GM21528 (cell line): ENCODE measurements at regions not wholly inside any gene's neighbourhood (a gene's known extent, or its start where the extent isn't known, plus 50 kb on each side); places are given as distances from the start of the nearest gene placed in this dataset.

Source experiments
- ATAC-seq: cut with Tn5 transposase; IDR thresholded peaks from one replicate; pipeline ENCODE4 v1.9.1; 2021; ENCODE audit warnings: mild to moderate bottlenecking, moderate library complexity; ENCODE audit not compliant: unreplicated experiment, low FRiP score

GRCh38 chr1:38115226-38115625, 68.6 kb upstream of the POU3F1 start:
- no peak for ATAC-seq

- ATAC-seq = no peak
Measured at GRCh38 chr1:38114241-38115026, 67.8 kb upstream of the POU3F1 start.

- ATAC-seq = no peak
Measured at GRCh38 chr1:38113159-38113666, 66.6 kb upstream of the POU3F1 start.

GRCh38 chr1:38111589-38111988, 65.0 kb upstream of the POU3F1 start:
- no peak for ATAC-seq

- ATAC-seq = no peak
Measured at GRCh38 chr1:38105267-38105666, 58.7 kb upstream of the POU3F1 start.

- no peak for ATAC-seq
Measured at GRCh38 chr1:38102636-38103035, 56.0 kb upstream of the POU3F1 start.

- no peak for ATAC-seq
Measured at GRCh38 chr1:38101037-38101785, 54.6 kb upstream of the POU3F1 start.

GRCh38 chr1:38098101-38098847, 51.7 kb upstream of the POU3F1 start:
- no peak for ATAC-seq

GRCh38 chr1:38097284-38097898, 50.8 kb upstream of the POU3F1 start:
- no peak for ATAC-seq
